GM12878 (cell line): ENCODE measurements at regions not wholly inside any gene's neighbourhood (a gene's known extent, or its start where the extent isn't known, plus 50 kb on each side); places are given as distances from the start of the nearest gene placed in this dataset.

ENCODE experiments used
- ATAC-seq: fragments of 200-7000 bp; cut with Tn5 transposase; 3 replicates; pipeline ENCODE4 v1.9.1; 2020; ENCODE audit warnings: mild to moderate bottlenecking, moderate library complexity
- BruUV-seq: library from RNA; stranded (reverse); fragments of 400-500 nt; replicated peaks from 2 replicates; lab custom pipeline; 2021; lab: Mats Ljungman, UMichigan
- CTCF ChIA-PET: fragments of 300-600 bp; sonication (Branson Sonifier 250); formaldehyde crosslinking; extraction: SDS; loops from one replicate; lab custom pipeline; 2021; ENCODE audit warnings: inconsistent platforms; lab: Yijun Ruan, JAX
- POLR2A ChIA-PET: fragments of 350-600 bp; formaldehyde crosslinking; extraction: SDS; loops from one replicate; lab custom pipeline; 2021; ENCODE audit warnings: inconsistent platforms; lab: Charles Lee
- RAD21 ChIA-PET: fragments of 300-600 bp; sonication (Branson Sonifier 250); formaldehyde crosslinking; loops from one replicate; lab custom pipeline; 2023; ENCODE audit warnings: antibody characterized with exemption; ENCODE audit not compliant: unreplicated experiment; lab: Charles Lee
- SMC1A ChIA-PET: fragments of 300-600 bp; sonication (Branson Sonifier 250); formaldehyde crosslinking; loops from one replicate; lab custom pipeline; 2023; ENCODE audit not compliant: unreplicated experiment, uncharacterized antibody; lab: Charles Lee
- DNase-seq: peaks from one replicate; pipeline ENCODE4 v3.0.0-alpha.2; 2011; ENCODE audit warnings: low read depth, low spot score
- FAIRE-seq: peaks from 3 replicates; lab custom pipeline; 2011; peaks lifted over from hg19 to GRCh38; lab: Jason Lieb, UNC
- H2AFZ ChIP-seq: 2 replicates; pipeline ENCODE4 v1.6.0; 2011; ENCODE audit warnings: low read depth, low read length, control low read depth; ENCODE audit not compliant: control insufficient read depth
- H3K27ac ChIP-seq: 2 replicates; pipeline ENCODE4 v1.5.1; 2011; ENCODE audit warnings: control low read depth; ENCODE audit not compliant: control insufficient read depth, insufficient read depth
- H3K27me3 ChIP-seq, 2 experiments: replicated peaks in 1 of 2; 2 replicates each; pipeline versions ENCODE4 v1.6.0 to v1.6.1; 2011; ENCODE audit warnings: low read length in 1 of 2; ENCODE audit not compliant: control insufficient read depth in 2 of 2, insufficient read depth in 2 of 2
- H3K36me3 ChIP-seq, 2 experiments: 2 replicates each; pipeline ENCODE4 v1.5.1; 2011; ENCODE audit warnings: low read length in 1 of 2; ENCODE audit not compliant: control insufficient read depth in 2 of 2, insufficient read depth in 2 of 2
- H3K4me1 ChIP-seq: 2 replicates; pipeline ENCODE4 v1.6.1; 2011; ENCODE audit warnings: mild to moderate bottlenecking, low read length, moderate library complexity, mixed read lengths; ENCODE audit not compliant: control insufficient read depth, insufficient read depth
- H3K4me2 ChIP-seq: 2 replicates; pipeline ENCODE4 v1.6.0; 2011; ENCODE audit warnings: control low read depth; ENCODE audit not compliant: control insufficient read depth, insufficient read depth
- H3K4me3 ChIP-seq: fragments of 200-600 bp; sonication (generic); 2 replicates; pipeline ENCODE4 v1.5.1; 2016
- H3K79me2 ChIP-seq: 2 replicates; pipeline ENCODE4 v1.6.0; 2011; ENCODE audit warnings: low read length; ENCODE audit not compliant: control insufficient read depth, insufficient read depth
- H3K9ac ChIP-seq: 2 replicates; pipeline ENCODE4 v1.8.0; 2011; ENCODE audit warnings: low read length, control low read depth, mixed read lengths; ENCODE audit not compliant: control insufficient read depth, insufficient read depth
- H3K9me3 ChIP-seq: replicated peaks from 3 replicates; pipeline ENCODE4 v1.5.1; 2011; ENCODE audit warnings: mild to moderate bottlenecking, low read length; ENCODE audit not compliant: control insufficient read depth, insufficient read depth
- H4K20me1 ChIP-seq: 2 replicates; pipeline ENCODE4 v1.6.0; 2011; ENCODE audit not compliant: control insufficient read depth, insufficient read depth
- ETV6 ChIP-seq, 2 experiments: fragments of 450-650 bp in 1 of 2; IDR thresholded peaks in 1 of 2; conservative IDR thresholded peaks in 1 of 2; 2 replicates each; pipeline ENCODE4 v1.6.1; 2014; ENCODE audit warnings: antibody characterized with exemption in 1 of 2, borderline replicate concordance in 1 of 2, low read depth in 1 of 2, mild to moderate bottlenecking in 1 of 2, moderate library complexity in 1 of 2
- ZBED1 ChIP-seq: IDR thresholded peaks from 2 replicates; pipeline ENCODE4 v1.6.1; 2016; ENCODE audit warnings: borderline replicate concordance
- ZNF274 ChIP-seq: IDR thresholded peaks from one replicate; pipeline ENCODE4 v1.8.0; 2011; ENCODE audit not compliant: insufficient read length, insufficient read depth
- WGBS: methylation state at CpG from one replicate; pipeline ENCODE4 v1.1.6; 2016; ENCODE audit warnings: low lambda C conversion rate; ENCODE audit not compliant: insufficient replicate concordance, insufficient coverage; ENCODE audit errors: missing lambda C conversion rate; 5-methylcytosine and 5-hydroxymethylcytosine counted together
- in situ Hi-C: fragments of 300-500 bp; cut with MboI; formaldehyde crosslinking; loops from 9 replicates; pipeline ENCODE4 v1.14.3; 2018; ENCODE audit warnings: mixed read lengths
- intact Hi-C: fragments of 100-400 bp; cut with micrococcal nuclease; formaldehyde crosslinking; loops from one replicate; pipeline ENCODE4 v1.14.2; 2022; ENCODE audit not compliant: unreplicated experiment
- TF ChIP-seq, protein P1 (sequence below): fragments of 450-650 bp; IDR thresholded peaks from 2 replicates; pipeline ENCODE4 v1.6.1; 2016; ENCODE audit warnings: mild to moderate bottlenecking
- TF ChIP-seq, protein P2 (sequence below): IDR thresholded peaks from 2 replicates; pipeline ENCODE4 v1.6.1; 2011; ENCODE audit warnings: low read depth, mild to moderate bottlenecking, low read length, moderate library complexity, borderline replicate concordance; ENCODE audit errors: extremely low read depth
- TF ChIP-seq, protein P3 (sequence below): IDR thresholded peaks from 2 replicates; pipeline ENCODE4 v1.6.1; 2012; ENCODE audit warnings: low read depth, low read length, improper control_type of control experiment

- H3K9ac ChIP-seq = no peak overlapping the region
- CTCF ChIA-PET = interaction anchor here (0.6 kb wide), 1 partner anchor 107 kb away, joined by 3 read pairs; no protein-coding TSS in a partner anchor
Observed at GRCh38 chr14:60585676-60586075, 63.6 kb downstream of the SIX1 start.

More at GRCh38 chr14:60585676-60586075, 63.6 kb downstream of the SIX1 start:
- SMC1A ChIA-PET = no interaction called here
- Histone ChIP-seq H3K27me3 (no peaks in the 10 kb centered on the region), H3K27ac (no peak overlapping the region), H3K4me1 (no peaks in the 10 kb centered on the region), H4K20me1 (no peaks in the 10 kb centered on the region), H3K9me3 (no peaks in the 10 kb centered on the region), H2AFZ (no peak overlapping the region), H3K4me3 (no peak overlapping the region), H3K4me2 (no peak overlapping the region), H3K79me2 (no peaks in the 10 kb centered on the region), H3K36me3 (no peaks in the 10 kb centered on the region)
- POLR2A ChIA-PET = no interaction called here
- intact Hi-C loops (no loop called here), in situ Hi-C loops (no loop called here)
- TF ChIP-seq, protein P1, sequence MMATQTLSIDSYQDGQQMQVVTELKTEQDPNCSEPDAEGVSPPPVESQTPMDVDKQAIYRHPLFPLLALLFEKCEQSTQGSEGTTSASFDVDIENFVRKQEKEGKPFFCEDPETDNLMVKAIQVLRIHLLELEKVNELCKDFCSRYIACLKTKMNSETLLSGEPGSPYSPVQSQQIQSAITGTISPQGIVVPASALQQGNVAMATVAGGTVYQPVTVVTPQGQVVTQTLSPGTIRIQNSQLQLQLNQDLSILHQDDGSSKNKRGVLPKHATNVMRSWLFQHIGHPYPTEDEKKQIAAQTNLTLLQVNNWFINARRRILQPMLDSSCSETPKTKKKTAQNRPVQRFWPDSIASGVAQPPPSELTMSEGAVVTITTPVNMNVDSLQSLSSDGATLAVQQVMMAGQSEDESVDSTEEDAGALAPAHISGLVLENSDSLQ = no peak
- TF ChIP-seq ZBED1 (no peak), ZNF274 (no peak), ETV6 (conservative IDR thresholded peaks at IDR 0.05 in 1 of 2, IDR thresholded peaks at IDR 0.05 in 1 of 2; ENCODE audit: borderline replicate concordance in 1 of 2, low read depth in 1 of 2) (no peak)
- TF ChIP-seq, protein P2, sequence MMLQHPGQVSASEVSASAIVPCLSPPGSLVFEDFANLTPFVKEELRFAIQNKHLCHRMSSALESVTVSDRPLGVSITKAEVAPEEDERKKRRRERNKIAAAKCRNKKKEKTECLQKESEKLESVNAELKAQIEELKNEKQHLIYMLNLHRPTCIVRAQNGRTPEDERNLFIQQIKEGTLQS = no peak
- TF ChIP-seq, protein P3, sequence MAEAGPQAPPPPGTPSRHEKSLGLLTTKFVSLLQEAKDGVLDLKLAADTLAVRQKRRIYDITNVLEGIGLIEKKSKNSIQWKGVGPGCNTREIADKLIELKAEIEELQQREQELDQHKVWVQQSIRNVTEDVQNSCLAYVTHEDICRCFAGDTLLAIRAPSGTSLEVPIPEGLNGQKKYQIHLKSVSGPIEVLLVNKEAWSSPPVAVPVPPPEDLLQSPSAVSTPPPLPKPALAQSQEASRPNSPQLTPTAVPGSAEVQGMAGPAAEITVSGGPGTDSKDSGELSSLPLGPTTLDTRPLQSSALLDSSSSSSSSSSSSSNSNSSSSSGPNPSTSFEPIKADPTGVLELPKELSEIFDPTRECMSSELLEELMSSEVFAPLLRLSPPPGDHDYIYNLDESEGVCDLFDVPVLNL = no peak
- DNase-seq (no peak), FAIRE-seq (no peak), ATAC-seq (no peak)
- WGBS = 97% methylated on average over 3 of the region's 3 CpGs
- RAD21 ChIA-PET = no interaction called here
- BruUV-seq = no TSS peak
